Psoas muscle (tissue), 7 donors: ENCODE measurements at regions not wholly inside any gene's neighbourhood (a gene's known extent, or its start where the extent isn't known, plus 50 kb on each side); places are given as distances from the start of the nearest gene placed in this dataset.
A peak's percentile ranks its signal among the peaks of the same experiment; 100 is the strongest.

Experiments used
- ATAC-seq, 4 donors: fragments of 200-7000 bp; cut with Tn5 transposase; one replicate each; pipeline ENCODE4 v1.9.1; 2020; ENCODE audit warnings: moderate library complexity in 3 of 4, mild to moderate bottlenecking in 2 of 4
- DNase-seq, 2 donors: peaks; one replicate each; pipeline ENCODE4 v3.0.0-alpha.2; 2020
- H3K27ac ChIP-seq: fragments of 200-600 bp; one replicate; pipeline ENCODE4 v1.8.0; 2022
- H3K27me3 ChIP-seq, 3 donors: fragments of 200-600 bp in 1 of 3; one replicate each; pipeline versions ENCODE4 v1.6.1 to v1.8.0; 2013 to 2022; ENCODE audit warnings: low read length in 2 of 3, mild to moderate bottlenecking in 2 of 3, moderate library complexity in 1 of 3; ENCODE audit not compliant: insufficient read depth in 3 of 3
- H3K36me3 ChIP-seq, 2 donors: fragments of 200-600 bp in 1 of 2; one replicate each; pipeline versions ENCODE4 v1.6.1 to v1.8.0; 2013 to 2022; ENCODE audit warnings: low read depth in 1 of 2, mild to moderate bottlenecking in 1 of 2, moderate library complexity in 1 of 2; ENCODE audit not compliant: insufficient read depth in 1 of 2
- H3K4me1 ChIP-seq: fragments of 200-600 bp; one replicate; pipeline ENCODE4 v1.8.0; 2022
- H3K4me3 ChIP-seq: fragments of 200-600 bp; one replicate; pipeline ENCODE4 v1.8.0; 2022; ENCODE audit warnings: mild to moderate bottlenecking
- H3K9me3 ChIP-seq: fragments of 200-600 bp; one replicate; pipeline ENCODE4 v1.8.0; 2022
- CTCF ChIP-seq: fragments of 200-600 bp; IDR thresholded peaks from one replicate; pipeline ENCODE4 v1.8.0; 2022; ENCODE audit warnings: antibody characterized with exemption
- WGBS, 3 donors: extraction: QIAGEN DNeasy Blood & Tissue Kit; methylation state at CpG; one replicate each; pipeline versions ENCODE4 v1.1.6 to v1.1.7; 2013; 5-methylcytosine and 5-hydroxymethylcytosine counted together
- intact Hi-C, 2 donors: fragments of 100-400 bp; cut with DNase I; formaldehyde crosslinking; loops; one replicate each; pipeline versions ENCODE4 v1.11.0 to v1.14.2; 2022
- donor health status: healthy with polysubstance abuse.
- donor health status: DM: no; HTN: no; CAD: no; lungs with moderate emphysema.
- donor health status: Bipolar disorder and iron deficiency.
- donor health status: healthy.
- donor health status: DM: yes; HTN: yes; CAD: no.
- donor health status: DM: no; HTN: no; CAD: no.
- donor health status: DM: yes; HTN: yes; CAD: no.

- no peak for ATAC-seq
- no peaks in the 10 kb centered on the region for H3K36me3 ChIP-seq
- H3K4me1 ChIP-seq: no peaks in the 10 kb centered on the region
- no peak for TF ChIP-seq CTCF
- H3K4me3 ChIP-seq: no peak overlapping the region
- no peaks in the 10 kb centered on the region for H3K9me3 ChIP-seq
- H3K27ac ChIP-seq: no peak overlapping the region
- H3K27me3 ChIP-seq: no peaks in the 10 kb centered on the region
- intact Hi-C loops: no loop called here
- 13 to 19% (median 17%) methylated on average over 2 of the region's 2 CpGs for WGBS, 3 donors
- DNase-seq: no peak
Measured at GRCh38 chr16:61564716-61565115, 471.5 kb downstream of the CDH8 start.

- Histone ChIP-seq H3K4me1 (no peaks in the 10 kb centered on the region), H3K27ac (no peak overlapping the region), H3K9me3 (no peaks in the 10 kb centered on the region), H3K4me3 (no peak overlapping the region), H3K36me3 (no peaks in the 10 kb centered on the region), H3K27me3 (no peaks in the 10 kb centered on the region)
- ATAC-seq (no peak), DNase-seq (peak in 1 of 2 donors; percentile 23)
- no peak for TF ChIP-seq CTCF
- intact Hi-C loops: no loop called here
- 86 to 87% (median 86%) methylated on average over 24 of the region's 24 CpGs for WGBS, 3 donors
Measured at GRCh38 chr16:61555718-61556441, 480.4 kb downstream of the CDH8 start.

GRCh38 chr16:61549327-61549726, 486.9 kb downstream of the CDH8 start:
- Histone ChIP-seq H3K27ac (no peak overlapping the region), H3K4me3 (no peak overlapping the region), H3K36me3 (no peaks in the 10 kb centered on the region), H3K9me3 (no peaks in the 10 kb centered on the region), H3K27me3 (no peaks in the 10 kb centered on the region), H3K4me1 (no peaks in the 10 kb centered on the region)
- ATAC-seq (no peak), DNase-seq (no peak)
- no peak for TF ChIP-seq CTCF
- intact Hi-C loops: no loop called here
- 46 to 52% (median 47%) methylated on average over 2 of the region's 2 CpGs for WGBS, 3 donors

- no peak for DNase-seq
- Histone ChIP-seq H3K4me1 (no peaks in the 10 kb centered on the region), H3K9me3 (no peaks in the 10 kb centered on the region), H3K36me3 (no peaks in the 10 kb centered on the region), H3K27me3 (no peaks in the 10 kb centered on the region), H3K4me3 (no peak overlapping the region), H3K27ac (no peak overlapping the region)
- TF ChIP-seq CTCF: no peak
- ATAC-seq: no peak
- intact Hi-C loops: no loop called here
Measured at GRCh38 chr16:61547626-61548025, 488.6 kb downstream of the CDH8 start.

- no peaks in the 10 kb centered on the region for H3K9me3 ChIP-seq
- no peaks in the 10 kb centered on the region for H3K27me3 ChIP-seq
- H3K27ac ChIP-seq: no peak overlapping the region
- ATAC-seq (no peak), DNase-seq (no peak)
- H3K4me3 ChIP-seq: no peak overlapping the region
- no peaks in the 10 kb centered on the region for H3K36me3 ChIP-seq
- 37 to 45% (median 44%) methylated on average over 2 of the region's 2 CpGs for WGBS, 3 donors
- TF ChIP-seq CTCF: no peak
- intact Hi-C loops: no loop called here
- no peaks in the 10 kb centered on the region for H3K4me1 ChIP-seq
Measured at GRCh38 chr16:61544165-61544564, 492.1 kb downstream of the CDH8 start.
